IMR-90 (cell line): ENCODE measurements at regions not wholly inside any gene's neighbourhood (a gene's known extent, or its start where the extent isn't known, plus 50 kb on each side); places are given as distances from the start of the nearest gene placed in this dataset.
A peak's percentile ranks its signal among the peaks of the same experiment; 100 is the strongest.
"Not testable (repeated sequence)": the region's sequence is repeated elsewhere in the genome, so short reads cannot be mapped to it uniquely, and the experiment has no call there.

Source experiments
- ATAC-seq: fragments of 200-7000 bp; cut with Tn5 transposase; 2 replicates; pipeline ENCODE4 v1.9.1; 2020; ENCODE audit warnings: low read depth, mild to moderate bottlenecking, moderate library complexity
- BruUV-seq: library from RNA; stranded (reverse); fragments of 400-500 nt; replicated peaks from 2 replicates; lab custom pipeline; 2021; lab: Mats Ljungman, UMichigan
- CTCF ChIA-PET: fragments of 300-600 bp; formaldehyde crosslinking; extraction: SDS; loops from one replicate; lab custom pipeline; 2021; ENCODE audit warnings: antibody characterized with exemption; lab: Yijun Ruan, JAX
- POLR2A ChIA-PET: fragments of 300-600 bp; sonication (Branson Sonifier 250); formaldehyde crosslinking; loops from one replicate; lab custom pipeline; 2022; ENCODE audit warnings: antibody characterized with exemption; ENCODE audit not compliant: unreplicated experiment; lab: Charles Lee
- DNase-seq: peaks from one replicate; pipeline ENCODE4 v3.0.0; 2013
- H2AFZ ChIP-seq: replicated peaks from 2 replicates; pipeline ENCODE3; 2013; ENCODE audit warnings: low read length, mild to moderate bottlenecking; ENCODE audit not compliant: poor library complexity
- H2AK5ac ChIP-seq: 2 replicates; pipeline ENCODE4 v1.6.1; 2013; ENCODE audit warnings: low read depth, low read length, inconsistent platforms
- H2AK9ac ChIP-seq: replicated peaks from 2 replicates; pipeline ENCODE3; 2013; ENCODE audit warnings: mild to moderate bottlenecking, low read depth, low read length, moderate library complexity; ENCODE audit not compliant: poor library complexity
- H2BK120ac ChIP-seq: 2 replicates; pipeline ENCODE4 v1.6.1; 2013; ENCODE audit warnings: low read depth, low read length, inconsistent platforms
- H2BK15ac ChIP-seq: 3 replicates; pipeline ENCODE4 v1.6.1; 2013; ENCODE audit warnings: low read depth, low read length, inconsistent platforms
- H2BK20ac ChIP-seq: 2 replicates; pipeline ENCODE4 v1.6.1; 2013; ENCODE audit warnings: low read depth, mild to moderate bottlenecking, inconsistent platforms, low read length, moderate library complexity
- H2BK5ac ChIP-seq: 2 replicates; pipeline ENCODE4 v1.6.1; 2013; ENCODE audit warnings: mild to moderate bottlenecking, low read depth, low read length, inconsistent platforms; ENCODE audit not compliant: poor library complexity, severe bottlenecking
- H3K14ac ChIP-seq: replicated peaks from 2 replicates; pipeline ENCODE4 v1.6.1; 2013; ENCODE audit warnings: low read depth, low read length, inconsistent platforms
- H3K18ac ChIP-seq: 2 replicates; pipeline ENCODE4 v1.6.1; 2013; ENCODE audit warnings: low read depth, low read length, control low read depth
- H3K23ac ChIP-seq: 2 replicates; pipeline ENCODE4 v1.6.1; 2013; ENCODE audit warnings: low read depth, low read length, inconsistent platforms
- H3K27ac ChIP-seq: 2 replicates; pipeline ENCODE4 v1.5.1; 2013; ENCODE audit warnings: mild to moderate bottlenecking, control low read depth, low read length; ENCODE audit not compliant: insufficient read depth
- H3K27me3 ChIP-seq: 2 replicates; pipeline ENCODE4 v1.6.1; 2013; ENCODE audit warnings: low read length; ENCODE audit not compliant: control insufficient read depth, insufficient read depth
- H3K36me3 ChIP-seq: 2 replicates; pipeline ENCODE4 v1.6.1; 2013; ENCODE audit warnings: low read length, mixed read lengths; ENCODE audit not compliant: control insufficient read depth, insufficient read depth
- H3K4ac ChIP-seq: 2 replicates; pipeline ENCODE4 v1.6.1; 2013; ENCODE audit warnings: low read depth, low read length, inconsistent platforms
- H3K4me1 ChIP-seq: 2 replicates; pipeline ENCODE4 v1.6.1; 2013; ENCODE audit warnings: low read length, mixed read lengths; ENCODE audit not compliant: control insufficient read depth, insufficient read depth
- H3K4me2 ChIP-seq: 2 replicates; pipeline ENCODE4 v1.6.1; 2013; ENCODE audit warnings: low read depth, mild to moderate bottlenecking, control low read depth, low read length, moderate library complexity
- H3K4me3 ChIP-seq: 2 replicates; pipeline ENCODE4 v1.5.1; 2013; ENCODE audit warnings: low read depth, mild to moderate bottlenecking, control low read depth, low read length, moderate library complexity; ENCODE audit not compliant: insufficient read depth
- H3K56ac ChIP-seq: 2 replicates; pipeline ENCODE4 v1.6.1; 2013; ENCODE audit warnings: low read length, inconsistent platforms; ENCODE audit not compliant: insufficient read depth; ENCODE audit errors: extremely low read depth
- H3K79me1 ChIP-seq, 2 experiments: 2 replicates each; pipeline ENCODE4 v1.6.1; 2013; ENCODE audit warnings: low read length in 2 of 2, inconsistent platforms in 1 of 2, low read depth in 1 of 2
- H3K9ac ChIP-seq: 2 replicates; pipeline ENCODE4 v1.6.1; 2013; ENCODE audit warnings: low read depth, low read length, control low read depth
- H3K9me1 ChIP-seq: 2 replicates; pipeline ENCODE4 v1.6.1; 2013; ENCODE audit warnings: low read length, inconsistent platforms; ENCODE audit not compliant: insufficient read depth
- H3K9me3 ChIP-seq: 2 replicates; pipeline ENCODE4 v1.6.1; 2013; ENCODE audit warnings: low read length; ENCODE audit not compliant: control insufficient read depth, insufficient read depth
- H4K20me1 ChIP-seq: 2 replicates; pipeline ENCODE4 v1.6.1; 2013; ENCODE audit warnings: low read length, inconsistent platforms; ENCODE audit not compliant: insufficient read depth
- H4K5ac ChIP-seq: 2 replicates; pipeline ENCODE4 v1.6.1; 2013; ENCODE audit warnings: mild to moderate bottlenecking, low read depth, low read length, control low read depth
- H4K8ac ChIP-seq, 2 experiments: 2 replicates each; pipeline ENCODE4 v1.6.1; 2013; ENCODE audit warnings: low read depth in 2 of 2, low read length in 2 of 2, control low read depth in 1 of 2, inconsistent platforms in 1 of 2
- H4K91ac ChIP-seq: 2 replicates; pipeline ENCODE4 v1.6.1; 2013; ENCODE audit warnings: low read depth, low read length, inconsistent platforms; ENCODE audit not compliant: insufficient read depth
- CEBPB ChIP-seq: IDR thresholded peaks from 2 replicates; pipeline ENCODE4 v1.6.1; 2012; ENCODE audit warnings: low read depth, low read length, improper control_type of control experiment
- WGBS, 2 experiments: methylation state at CpG; one replicate each; pipeline versions ENCODE4 v1.1.5 to v1.1.7; 2013; ENCODE audit warnings: missing lambda C conversion rate in 2 of 2; ENCODE audit not compliant: insufficient read length in 1 of 2; ENCODE audit errors: extremely low coverage in 2 of 2; 5-methylcytosine and 5-hydroxymethylcytosine counted together
- dilution Hi-C: fragments of 300-500 bp; cut with HindIII; formaldehyde crosslinking; loops from one replicate; pipeline ENCODE4 v1.14.3; 2018; ENCODE audit warnings: low sequenced_read_pairs; ENCODE audit not compliant: unreplicated experiment
- in situ Hi-C: fragments of 300-500 bp; cut with MboI; formaldehyde crosslinking; loops from 3 replicates; pipeline ENCODE4 v1.14.3; 2019; ENCODE audit warnings: low sequenced_read_pairs, inconsistent platforms, mixed read lengths
- intact Hi-C: fragments of 100-400 bp; cut with micrococcal nuclease; formaldehyde crosslinking; loops from 2 replicates; pipeline ENCODE4 v1.10.0; 2022

- Histone ChIP-seq H3K9ac (no peak overlapping the region), H2BK15ac (no peak overlapping the region), H2AK9ac (no peak overlapping the region), H3K27ac (no peak overlapping the region), H3K4ac (no peak overlapping the region), H2AFZ (no peak overlapping the region), H3K23ac (no peak overlapping the region), H2AK5ac (peak overlapping the region; percentile 67; the same call in 1 of the 2 replicates), H2BK120ac (no peak overlapping the region; the same call in 1 of the 2 replicates), H3K9me3 (no peaks in the 10 kb centered on the region), H3K9me1 (no peaks in the 10 kb centered on the region; the same call in 1 of the 2 replicates), H3K27me3 (no peaks in the 10 kb centered on the region), H4K5ac (no peak overlapping the region), H3K18ac (no peak overlapping the region), H2BK5ac (no peak overlapping the region), H3K4me2 (no peak overlapping the region), H2BK20ac (no peak overlapping the region), H3K14ac (no peak overlapping the region), H4K8ac (no peak overlapping the region), H3K4me1 (peaks cover 5% of the 10 kb centered on the region), H3K36me3 (no peaks in the 10 kb centered on the region), H4K20me1 (no peaks in the 10 kb centered on the region), H4K91ac (no peak overlapping the region; the same call in 1 of the 2 replicates), H3K4me3 (no peak overlapping the region), H3K79me1 (peaks cover 0 to 3% of the 10 kb centered on the region in 2 experiments; a peak in 2 of 4 replicates), H3K56ac (no peak overlapping the region)
- ATAC-seq (no peak), DNase-seq (no peak)
- intact Hi-C loops, result no loop called here
- in situ Hi-C loops, result no loop called here
- dilution Hi-C loops, result no loop called here
- POLR2A ChIA-PET, result no interaction called here
- WGBS, 2 experiments, result 100% methylated on average over 2 of the region's 5 CpGs; no CpG with 5 or more reads in 1 of the 2 experiments
- no peak for TF ChIP-seq CEBPB
- CTCF ChIA-PET, result interaction anchor here (1.0 kb wide), 1 partner anchor 54 kb away, joined by 3 read pairs; no protein-coding TSS in a partner anchor
- no TSS peak for BruUV-seq
Measured at GRCh38 chr3:159751752-159752151, 236.9 kb upstream of the IL12A start.

GRCh38 chr3:159756279-159757207 is 232.1 kb upstream of the IL12A start:
- H3K18ac ChIP-seq, BruUV-seq, H3K36me3 ChIP-seq, H3K4me1 ChIP-seq, H2AFZ ChIP-seq, H3K27me3 ChIP-seq, H2BK15ac ChIP-seq, H2AK5ac ChIP-seq, intact Hi-C loops, H3K23ac ChIP-seq, H3K56ac ChIP-seq, H3K9me1 ChIP-seq, H3K9ac ChIP-seq, DNase-seq, H4K8ac ChIP-seq, H2BK5ac ChIP-seq, H2BK20ac ChIP-seq, H4K20me1 ChIP-seq, H3K4me2 ChIP-seq, H3K79me1 ChIP-seq, H3K27ac ChIP-seq, POLR2A ChIA-PET, CTCF ChIA-PET, dilution Hi-C loops, H2BK120ac ChIP-seq, H3K4ac ChIP-seq, H4K5ac ChIP-seq, in situ Hi-C loops, H3K9me3 ChIP-seq, H3K14ac ChIP-seq, H3K4me3 ChIP-seq, H4K91ac ChIP-seq, H2AK9ac ChIP-seq, ATAC-seq: not testable (repeated sequence)
- 97% methylated on average over 3 of the region's 5 CpGs; no CpG with 5 or more reads in 1 of the 2 experiments for WGBS, 2 experiments
